Cerebellar nuclear complex (tissue), 1 donor: ENCODE measurements at regions not wholly inside any gene's neighbourhood (a gene's known extent, or its start where the extent isn't known, plus 50 kb on each side); places are given as distances from the start of the nearest gene placed in this dataset.
"Not testable (repeated sequence)": the region's sequence is repeated elsewhere in the genome, so short reads cannot be mapped to it uniquely, and the experiment has no call there.

ENCODE experiments used
- DNase-seq, 2 experiments: peaks; one replicate each; lab custom pipeline; 2025; lab: John Stamatoyannopoulos, UW

DNA sequence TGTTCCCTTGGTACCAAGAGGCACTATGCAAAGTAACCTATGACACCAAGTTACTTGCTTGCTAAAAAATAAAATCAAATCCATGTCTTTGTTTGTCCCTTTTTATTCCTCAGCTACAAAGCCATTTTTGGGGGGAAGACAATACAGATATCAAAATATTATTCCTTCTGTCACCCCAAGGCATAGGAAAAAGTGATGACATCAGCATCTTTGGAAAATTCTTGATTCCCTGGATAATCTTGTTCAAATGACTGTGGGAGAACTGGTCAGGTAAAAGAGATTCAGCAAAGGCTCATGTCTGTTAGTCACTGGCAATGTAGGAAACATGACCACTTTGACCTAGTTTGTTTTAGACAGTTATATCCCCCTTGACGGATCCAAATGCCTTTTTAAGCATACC, 373.1 kb downstream of the MAT2B start:
- no peak for DNase-seq

DNA sequence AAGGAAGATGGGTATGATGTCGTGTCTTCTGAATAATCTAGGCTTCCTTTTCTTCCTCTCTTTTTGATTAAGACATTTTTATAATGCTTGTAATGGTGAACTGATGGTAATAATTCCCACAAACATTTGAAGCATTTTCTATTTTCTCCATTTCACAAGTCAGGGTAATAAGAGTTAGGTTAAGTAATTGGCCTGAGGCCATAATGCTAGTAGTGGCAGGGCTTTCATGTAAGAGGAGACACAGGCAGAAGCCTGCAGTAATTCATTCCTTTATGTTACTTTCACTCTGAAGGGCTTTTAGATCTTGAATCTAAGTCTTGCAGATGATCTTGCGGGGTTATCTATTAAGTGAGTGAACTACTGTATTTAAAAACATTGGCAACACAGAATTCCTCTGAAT, 374.9 kb downstream of the MAT2B start:
- DNase-seq, result no peak

DNA sequence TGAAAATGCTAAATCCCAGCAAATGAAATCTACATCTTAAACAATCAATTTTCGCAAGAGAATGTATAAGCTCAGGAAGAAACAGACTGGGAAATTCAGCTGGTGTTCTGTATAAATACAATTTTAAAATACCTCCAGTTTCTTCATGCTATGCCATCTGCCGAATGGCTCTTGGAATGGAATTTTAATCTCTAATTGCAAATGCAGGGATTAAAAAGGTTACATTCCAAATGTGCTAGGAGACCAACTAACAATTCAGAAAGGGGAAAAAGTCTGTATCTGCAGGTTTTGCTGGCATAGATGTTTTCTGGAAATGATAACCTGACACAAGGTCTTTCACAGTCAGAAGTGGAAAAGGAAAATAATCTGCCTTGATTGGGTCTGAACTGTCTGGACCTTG, 379.7 kb downstream of the MAT2B start:
- no peak for DNase-seq

DNA sequence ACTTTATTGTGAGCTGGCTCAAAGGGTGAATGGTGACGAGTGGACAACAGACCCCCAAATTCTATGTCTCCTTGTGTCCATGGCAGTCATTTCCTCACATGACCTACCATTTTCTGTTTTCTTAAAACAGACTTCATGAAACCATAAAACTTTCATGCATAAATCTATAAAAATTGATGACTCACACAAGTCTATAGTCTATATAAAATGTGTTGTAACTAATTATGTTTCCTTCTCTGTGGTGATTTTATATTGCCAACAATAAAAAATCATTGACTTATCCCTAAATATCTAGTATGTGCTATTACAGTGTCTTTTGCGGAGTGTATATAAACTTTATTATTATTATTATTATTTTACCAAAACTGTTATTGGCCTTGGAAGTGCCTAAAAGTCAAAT, 382.4 kb downstream of the MAT2B start:
- DNase-seq, result no peak

DNA sequence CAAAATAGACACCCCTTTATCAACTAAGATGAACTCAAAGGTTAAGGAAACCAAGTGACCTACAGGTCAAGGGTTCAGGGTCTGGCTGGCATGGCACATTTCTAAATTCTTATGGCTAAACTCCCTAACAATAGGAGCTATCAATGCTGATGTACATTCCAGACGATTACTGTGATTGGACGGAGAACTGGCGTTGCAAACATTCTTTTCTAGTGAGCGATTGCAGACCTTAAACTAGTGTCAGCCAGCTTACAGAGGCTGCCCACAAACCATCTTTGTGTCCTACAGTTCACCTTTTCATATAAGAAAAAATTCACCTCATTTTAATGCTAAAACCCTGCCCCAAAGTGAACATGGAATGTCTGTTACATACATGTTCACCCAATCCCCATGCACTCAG, 382.9 kb downstream of the MAT2B start:
- no peak for DNase-seq

DNA sequence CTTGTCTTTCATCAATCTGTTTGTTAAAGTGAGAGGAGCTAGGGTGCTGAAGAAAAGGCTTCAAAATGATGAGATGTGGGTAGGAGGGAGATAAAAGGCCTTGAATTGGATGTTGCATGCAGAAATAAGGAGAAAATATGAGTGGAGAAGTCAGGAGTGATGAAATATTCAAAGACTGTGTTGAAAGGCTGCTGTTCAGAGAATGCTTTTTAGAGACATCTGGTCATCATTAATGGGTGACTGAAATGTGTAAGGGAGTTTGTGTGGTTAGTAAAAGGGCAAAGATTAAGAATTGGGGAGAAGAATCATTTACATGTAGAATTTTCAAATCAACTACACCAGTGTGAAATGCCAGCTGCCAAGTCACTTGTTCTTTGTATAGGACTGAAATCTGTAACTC, 383.9 kb downstream of the MAT2B start:
- DNase-seq, result no peak

DNA sequence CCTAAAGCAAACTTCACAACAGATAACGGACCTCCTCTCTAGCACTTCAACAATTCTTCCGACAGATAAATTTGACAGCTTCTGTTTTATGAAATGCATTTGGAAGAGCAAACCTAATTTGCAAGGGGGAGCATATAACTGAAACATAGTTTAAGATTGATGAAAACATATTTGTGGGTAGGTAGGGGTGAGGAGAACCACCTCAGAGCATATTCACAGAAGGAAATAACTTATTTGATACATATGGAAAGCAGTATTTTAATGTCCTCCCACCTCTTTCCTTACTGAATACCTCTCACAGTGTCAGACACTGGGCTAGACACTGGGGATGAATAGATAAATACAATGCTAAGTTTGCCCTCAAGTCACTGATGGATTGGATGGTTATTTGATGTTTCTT, 384.8 kb downstream of the MAT2B start:
- no peak for DNase-seq

DNA sequence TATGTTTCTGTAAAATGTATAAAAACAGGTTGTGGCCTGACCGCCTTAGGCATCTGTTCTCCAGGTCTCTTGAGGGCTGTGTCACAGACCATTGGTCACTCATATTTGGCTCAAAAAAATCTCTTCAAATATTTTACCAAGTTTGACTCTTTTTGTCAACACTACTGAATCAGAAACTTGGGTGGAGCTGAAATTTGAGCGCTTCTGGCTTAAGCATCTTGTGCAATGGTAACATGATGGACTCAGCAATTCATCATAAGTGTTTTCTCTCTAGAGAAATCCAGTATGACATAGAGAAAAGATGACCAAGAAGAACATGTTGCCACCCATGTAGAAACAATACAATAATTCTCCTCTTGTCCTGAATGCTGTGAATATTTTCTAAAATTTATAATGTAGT, 387.9 kb downstream of the MAT2B start:
- DNase-seq, result no peak

DNA sequence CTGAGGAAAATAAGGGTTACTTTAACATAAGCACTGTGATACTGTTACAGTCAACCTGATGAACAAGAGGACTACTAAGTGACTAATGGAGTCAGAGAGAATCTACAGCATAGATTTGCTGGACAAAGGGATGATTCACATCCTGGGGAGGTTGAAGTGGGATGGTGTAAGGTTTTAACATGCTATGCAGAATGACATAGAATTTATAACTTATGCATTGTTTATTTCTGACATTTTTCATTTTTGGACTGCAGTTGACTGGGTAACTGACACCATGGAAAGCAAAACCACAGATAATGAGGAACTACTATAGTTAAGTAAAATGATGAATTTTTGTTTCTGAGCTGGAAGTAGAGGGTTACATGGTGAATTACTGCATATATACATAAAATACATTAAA, 389.2 kb downstream of the MAT2B start:
- no peak for DNase-seq

DNA sequence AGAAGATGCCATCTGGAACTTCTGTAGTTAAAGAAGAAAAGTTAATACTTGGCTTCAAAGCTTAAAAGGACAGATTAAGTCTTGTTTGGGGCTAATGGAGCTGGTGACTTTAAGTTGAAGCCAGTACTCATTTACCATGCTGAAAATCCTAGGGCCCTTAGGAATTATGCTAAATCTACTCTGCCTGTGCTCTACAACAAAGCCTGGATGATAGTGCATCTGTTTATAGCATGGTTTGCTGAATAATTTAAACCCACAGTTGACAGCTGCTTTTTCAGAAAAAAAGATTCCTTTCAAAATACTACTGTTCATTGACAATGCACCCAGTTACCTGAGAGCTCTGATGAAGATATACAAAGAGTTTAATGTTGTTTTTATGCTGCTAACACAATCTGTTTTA, 393.5 kb downstream of the MAT2B start:
- no peak for DNase-seq

DNA sequence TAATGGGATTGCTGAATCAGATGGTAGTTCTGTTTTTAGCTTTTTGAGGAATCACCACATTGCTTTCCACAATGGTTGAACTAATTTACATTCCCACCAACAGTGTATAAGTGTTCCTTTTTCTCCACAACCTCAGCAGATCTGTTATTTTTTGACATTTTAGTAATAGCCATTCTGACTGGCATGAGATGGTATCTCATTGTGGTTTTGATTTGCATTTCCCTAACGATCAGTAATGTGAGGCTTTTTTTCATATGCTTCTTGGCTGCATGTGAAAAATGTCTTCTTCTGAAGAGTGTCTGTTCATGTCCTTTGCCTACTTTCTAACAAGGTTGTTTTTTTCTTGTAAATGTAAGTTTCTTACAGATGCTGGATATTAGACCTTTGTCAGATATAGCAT, 402.4 kb downstream of the MAT2B start:
- not testable (repeated sequence) for DNase-seq

DNA sequence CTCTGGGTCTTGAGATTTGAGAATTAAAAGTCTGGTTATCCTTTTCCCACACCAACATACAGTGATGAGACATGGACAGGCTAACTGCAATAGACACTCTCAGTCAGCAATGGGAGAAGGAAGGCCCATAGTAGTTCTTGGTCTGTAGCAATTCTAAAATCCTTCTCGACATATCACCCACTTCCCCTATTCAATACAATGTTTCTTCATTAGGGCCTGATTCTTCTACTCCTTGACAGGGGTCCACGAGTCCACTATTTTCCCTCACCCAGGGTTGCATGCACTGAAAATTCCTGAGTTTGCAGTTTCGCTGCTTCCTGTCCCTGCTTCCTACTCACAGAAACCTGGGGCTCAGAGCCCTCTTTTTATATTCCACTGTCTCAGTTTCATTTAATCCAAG, 402.8 kb downstream of the MAT2B start:
- DNase-seq, result no peak

DNA sequence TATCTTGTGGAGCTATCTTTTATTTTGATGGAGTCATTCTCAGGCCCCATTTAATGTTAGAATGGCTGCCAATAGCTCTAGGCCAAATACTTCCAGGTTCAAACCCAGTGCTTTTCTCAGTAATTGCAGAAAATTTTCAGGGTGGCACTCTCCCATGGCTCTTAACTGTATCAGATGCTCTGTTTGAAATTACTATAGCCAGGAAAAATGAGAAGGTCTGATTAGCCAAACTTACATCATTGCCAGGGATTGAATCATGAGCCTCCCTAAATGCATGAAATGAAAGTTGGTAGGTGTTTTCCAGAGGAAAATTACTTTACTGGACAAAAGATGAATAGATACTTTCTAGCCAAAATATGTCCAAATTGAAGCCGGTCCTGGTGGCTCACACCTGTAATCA, 404.8 kb downstream of the MAT2B start:
- DNase-seq, result no peak

DNA sequence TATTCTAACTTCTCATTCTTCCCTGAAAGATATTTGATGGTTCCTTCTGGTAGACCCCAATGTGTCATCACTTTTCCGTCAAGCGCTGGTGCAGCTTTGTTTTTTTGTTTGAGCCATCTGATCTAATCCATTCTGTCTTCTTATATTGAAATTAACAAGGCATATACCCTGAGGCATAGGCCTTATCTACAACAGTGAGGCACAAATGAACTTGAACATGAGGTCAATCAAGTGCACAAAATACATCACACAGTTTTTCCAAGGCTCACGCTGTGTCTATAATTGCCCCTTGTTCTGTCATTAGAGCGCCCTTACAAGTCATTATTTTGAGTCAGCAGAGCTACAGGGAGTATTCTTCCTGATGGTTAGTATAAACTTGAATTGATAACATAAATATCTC, 406.6 kb downstream of the MAT2B start:
- DNase-seq, result no peak

DNA sequence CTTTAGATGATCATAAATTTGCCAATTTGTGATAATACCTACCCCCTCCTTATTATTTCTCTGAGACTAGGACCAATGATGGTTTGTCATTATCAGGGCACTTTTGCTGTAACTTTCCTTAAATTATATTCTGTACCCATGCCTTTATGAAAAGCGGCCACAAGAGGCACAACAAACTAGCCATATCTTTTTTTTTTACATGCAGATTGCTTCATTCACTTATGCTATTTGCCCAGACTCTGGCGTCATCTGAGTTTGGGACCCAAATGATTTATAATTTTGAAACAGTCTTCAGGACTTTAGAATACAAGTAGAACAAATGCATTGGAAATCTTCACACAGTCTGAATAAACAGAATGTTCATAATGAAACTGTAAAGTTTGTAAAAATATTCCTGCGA, 408.1 kb downstream of the MAT2B start:
- DNase-seq, result no peak

DNA sequence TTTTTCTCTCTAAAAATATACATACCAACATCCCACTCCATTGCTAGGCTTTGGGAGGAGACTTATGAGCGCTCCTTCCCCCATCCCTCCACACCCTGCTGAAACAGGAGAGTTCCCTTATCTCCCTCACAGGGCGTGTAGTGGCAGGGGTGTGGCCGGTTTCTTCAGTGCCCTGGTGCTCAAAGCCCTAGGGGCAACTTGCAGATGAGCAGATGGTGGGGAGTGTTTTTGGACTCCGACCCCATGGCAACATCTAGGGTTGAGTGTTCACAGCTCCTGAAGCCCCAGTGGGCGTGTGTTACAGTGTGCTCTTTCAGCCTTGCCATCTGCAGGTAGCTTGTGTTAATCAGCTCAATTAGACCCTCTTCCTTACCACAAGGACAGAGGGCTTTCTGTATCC, 409.5 kb downstream of the MAT2B start:
- no peak for DNase-seq

DNA sequence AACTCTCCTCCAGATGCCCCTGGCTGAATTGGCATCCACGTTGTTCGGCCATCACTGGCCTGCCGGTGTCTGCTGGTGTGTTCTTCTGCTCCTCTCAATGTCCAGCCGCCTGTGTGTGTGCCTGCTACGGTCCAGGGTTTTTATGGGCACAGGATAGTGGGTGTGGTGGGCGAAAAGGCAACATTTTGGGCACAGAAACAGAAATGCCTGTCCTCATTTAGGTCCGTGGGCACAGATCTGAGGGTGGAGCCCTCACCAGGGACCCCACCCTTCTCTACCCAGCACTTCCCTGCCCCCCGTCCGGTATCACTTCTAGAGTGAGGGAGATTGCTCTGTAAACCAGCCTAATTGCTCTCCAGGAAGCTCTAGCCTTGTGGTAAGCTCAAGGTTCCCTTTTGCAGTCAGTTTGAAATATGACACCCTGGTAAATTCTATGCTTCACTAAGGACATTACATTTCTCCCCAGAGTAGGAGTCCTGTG, 410.1 kb downstream of the MAT2B start:
- no peak for DNase-seq

DNA sequence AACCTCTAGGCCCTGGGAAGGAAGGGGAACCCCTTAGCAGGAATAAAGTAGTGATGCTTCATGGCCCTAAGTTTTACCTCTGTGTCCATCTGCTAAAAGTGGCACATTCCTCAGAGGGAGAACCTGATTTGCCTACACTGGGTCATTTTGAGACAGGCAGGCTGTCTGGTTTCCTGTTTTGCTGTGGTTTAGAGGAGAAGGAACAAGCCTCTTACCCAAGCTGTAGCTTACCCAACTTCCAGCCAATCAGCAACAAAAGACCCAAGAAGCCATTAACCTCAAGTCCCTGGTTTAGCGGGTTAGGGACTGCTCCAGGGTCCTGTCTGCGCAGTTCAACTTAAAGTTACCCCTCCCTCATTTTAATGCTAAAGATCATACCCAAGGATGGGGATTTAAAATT, 411.0 kb downstream of the MAT2B start:
- no peak for DNase-seq

DNA sequence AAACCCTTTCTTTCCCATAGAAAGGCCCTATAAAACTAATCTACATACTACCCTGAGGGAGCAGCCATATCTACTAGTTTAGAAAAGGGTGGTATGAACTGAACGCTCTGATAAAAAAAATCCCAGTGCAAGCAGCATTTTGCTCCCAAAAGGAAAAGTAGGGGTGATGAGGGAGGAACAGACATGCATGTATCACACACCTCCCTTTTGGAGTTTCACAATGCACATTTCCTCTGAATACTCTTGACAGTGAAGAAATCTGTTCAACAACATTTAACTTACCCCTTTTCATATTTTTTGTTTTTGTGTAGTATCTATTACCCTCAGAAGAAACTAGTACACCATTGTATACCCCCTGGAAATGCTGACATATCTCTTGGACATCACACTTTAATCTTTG, 411.4 kb downstream of the MAT2B start:
- DNase-seq, result no peak

DNA sequence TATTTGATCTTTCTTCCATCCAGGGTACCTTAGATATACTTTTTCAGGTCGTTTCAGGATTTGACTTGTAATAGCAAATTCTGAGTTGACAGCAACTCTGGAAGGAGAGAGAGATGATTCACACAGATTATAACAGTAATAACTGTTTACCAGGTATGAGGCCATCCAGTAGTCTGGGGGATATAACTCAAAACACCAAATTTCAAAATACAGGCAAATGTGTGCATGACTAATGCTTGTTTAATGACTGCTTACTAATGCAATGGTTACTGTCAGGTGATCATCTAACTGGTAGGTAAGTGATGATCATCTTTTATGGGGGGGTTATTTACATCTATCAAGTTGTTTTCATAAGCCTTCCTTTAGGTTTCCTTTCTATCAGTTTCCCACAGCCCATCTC, 412.3 kb downstream of the MAT2B start:
- no peak for DNase-seq

DNA sequence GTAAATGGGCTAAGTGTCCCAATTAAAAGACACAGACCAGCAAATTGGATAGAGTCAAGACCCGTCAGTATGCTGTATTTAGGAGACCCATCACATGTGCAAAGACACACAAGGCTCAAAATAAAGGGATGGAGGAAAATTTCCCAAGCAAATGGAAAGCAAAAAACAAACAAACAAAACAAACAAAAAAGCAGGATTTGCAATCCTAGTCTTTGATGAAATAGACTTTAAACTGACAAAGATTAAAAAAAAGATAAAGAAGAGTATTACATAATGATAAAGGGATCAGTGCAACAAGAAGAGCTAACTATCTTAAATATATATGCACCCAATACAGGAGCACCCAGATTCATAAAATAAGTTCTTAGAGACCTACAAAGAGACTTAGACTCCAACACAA, 429.6 kb downstream of the MAT2B start:
- DNase-seq, result not testable (repeated sequence)

DNA sequence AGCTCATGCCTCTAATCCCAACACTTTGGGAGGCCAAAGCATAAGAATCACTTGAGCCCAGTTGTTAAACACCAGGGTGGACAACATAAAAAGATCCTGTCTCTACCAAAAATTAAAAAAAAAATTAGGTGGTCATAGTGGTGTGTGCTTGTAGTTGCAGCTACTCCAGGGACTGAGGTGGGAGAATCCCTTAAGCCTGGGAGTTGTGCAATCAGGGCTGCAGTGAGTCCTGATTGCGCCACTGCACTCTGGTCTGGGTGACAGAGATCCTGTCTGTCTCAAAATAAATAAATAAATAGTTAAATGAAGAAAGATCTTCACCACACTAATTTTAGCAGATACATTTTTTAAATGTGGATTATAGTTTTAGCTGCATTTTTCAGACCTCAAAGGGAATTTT, 433.2 kb downstream of the MAT2B start:
- no peak for DNase-seq

DNA sequence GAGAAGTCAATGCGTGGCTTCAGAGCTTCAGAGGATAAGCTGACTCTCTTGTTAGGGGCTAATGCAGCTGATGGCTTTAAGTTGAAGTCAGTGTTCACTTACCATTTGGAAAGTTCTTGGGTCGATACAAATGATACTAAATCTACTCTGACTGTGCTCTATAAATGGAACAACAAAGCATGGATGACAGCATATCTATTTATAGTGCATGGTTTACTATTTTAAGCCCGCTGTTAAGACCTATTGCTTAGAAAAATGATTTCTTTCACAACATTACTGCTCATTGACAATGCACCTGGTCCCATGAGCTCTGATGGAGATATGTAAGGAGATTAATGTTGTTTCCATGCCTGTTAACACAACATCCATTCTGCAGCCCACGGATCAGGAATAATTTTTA, 435.7 kb downstream of the MAT2B start:
- no peak for DNase-seq

DNA sequence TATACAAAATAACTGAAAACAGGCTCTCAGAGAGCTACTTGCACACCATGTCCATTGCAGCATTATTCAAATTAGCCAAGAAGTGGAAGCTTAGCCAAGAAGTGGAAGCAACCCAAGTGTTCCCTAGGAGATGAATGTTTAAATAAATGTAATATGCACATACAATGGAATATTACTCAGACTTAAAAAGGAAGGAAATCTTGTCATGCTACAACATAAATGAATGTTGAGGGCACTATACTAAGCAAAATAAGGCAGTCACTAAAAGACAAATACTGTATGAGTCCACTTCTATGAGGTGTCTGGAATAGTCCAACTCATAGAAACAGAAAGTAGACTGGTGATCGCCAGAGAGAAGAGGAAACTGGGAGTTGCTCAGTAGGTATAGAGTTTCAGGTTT, 438.1 kb downstream of the MAT2B start:
- no peak for DNase-seq

DNA sequence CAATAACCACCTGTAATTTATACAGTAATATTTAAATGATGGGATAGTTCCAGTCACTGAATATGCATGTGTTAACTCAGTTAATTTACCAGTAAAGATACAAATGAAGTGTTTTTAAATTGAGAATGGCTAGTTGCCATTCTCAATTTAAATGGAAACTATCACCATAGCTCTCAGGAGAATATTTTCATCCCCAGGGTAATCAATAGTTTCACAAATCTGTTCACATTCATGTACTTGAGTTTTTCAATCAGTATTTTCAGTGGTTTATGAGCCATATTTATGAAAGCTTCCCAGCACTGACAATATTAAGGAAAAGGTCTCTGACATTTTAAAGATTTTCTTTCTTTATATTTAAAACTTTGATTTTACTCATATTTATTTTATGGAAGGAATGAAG, 439.3 kb downstream of the MAT2B start:
- DNase-seq, result no peak
